IPS-NIHi11 (cell line): ENCODE measurements at regions not wholly inside any gene's neighbourhood (a gene's known extent, or its start where the extent isn't known, plus 50 kb on each side); places are given as distances from the start of the nearest gene placed in this dataset.
"Not testable (repeated sequence)": the region's sequence is repeated elsewhere in the genome, so short reads cannot be mapped to it uniquely, and the experiment has no call there.

Experiments used
- DNase-seq: peaks from one replicate; pipeline ENCODE4 v3.0.0; 2012; ENCODE audit warnings: mixed read lengths, low spot score

DNA sequence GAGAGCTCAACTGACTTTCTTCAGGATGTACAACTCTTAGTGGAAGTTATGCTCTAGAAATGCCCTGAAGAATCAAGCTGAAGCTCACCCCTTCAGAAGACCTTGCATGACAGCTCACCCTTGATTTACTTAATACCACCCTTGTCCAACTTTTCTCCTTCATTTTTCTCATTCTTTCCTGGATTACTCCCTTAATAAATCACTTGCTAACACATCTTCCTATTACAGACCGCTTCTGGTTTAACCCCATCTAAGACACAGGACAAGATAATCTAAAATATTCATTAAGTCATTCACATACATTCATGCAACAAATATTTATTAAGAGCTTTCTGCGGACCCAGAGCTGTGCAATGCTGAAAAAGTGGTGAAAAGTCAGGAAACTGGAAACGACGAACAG is 630.7 kb upstream of the RORB start:
- no peak for DNase-seq

DNA sequence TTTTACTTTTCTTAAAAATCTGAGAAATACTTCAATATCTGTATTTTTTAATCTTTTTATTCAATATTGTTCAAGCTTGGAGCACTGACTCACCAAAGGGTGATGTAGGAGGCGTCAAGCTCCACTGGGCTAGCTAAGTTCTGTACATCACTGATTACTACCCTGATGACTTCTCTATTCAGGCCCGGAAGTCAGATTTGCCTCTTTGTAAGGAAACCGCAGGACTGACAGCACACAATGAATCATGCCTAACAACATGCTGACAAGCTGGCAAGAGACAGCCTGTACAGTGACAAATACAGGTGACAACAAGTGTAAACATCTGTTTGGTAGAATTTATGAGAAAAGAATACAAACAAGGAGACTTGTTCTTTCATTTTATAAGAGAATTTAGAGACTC is 627.9 kb upstream of the RORB start:
- peak; percentile 19 for DNase-seq

DNA sequence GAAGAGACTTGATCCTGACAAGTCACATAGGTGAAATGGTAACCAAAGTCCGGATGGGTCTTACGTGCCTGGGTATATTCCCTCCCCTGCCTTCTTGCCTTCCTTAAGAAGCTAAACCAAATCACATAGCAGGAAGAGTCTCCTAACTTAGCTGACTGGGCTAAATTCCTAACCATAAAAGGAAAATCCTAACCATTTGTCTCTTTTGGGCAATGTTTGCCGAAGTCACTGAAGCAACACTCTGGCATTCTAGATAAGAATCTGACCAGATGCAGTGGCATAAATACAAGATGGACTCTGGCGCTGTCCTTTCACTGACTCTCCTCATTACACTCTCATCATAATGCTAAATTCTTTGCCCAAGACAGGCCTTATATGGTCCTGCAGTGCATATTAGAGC is 625.5 kb upstream of the RORB start:
- no peak for DNase-seq

GRCh38 chr9:73872701-73873100 is 624.4 kb upstream of the RORB start:
- no peak for DNase-seq

- DNase-seq, result no peak
Observed at GRCh38 chr9:73880101-73880500, 617.0 kb upstream of the RORB start.

- DNase-seq, result no peak
Observed at GRCh38 chr9:73889023-73889422, 608.1 kb upstream of the RORB start.

- DNase-seq, result no peak
Observed at GRCh38 chr9:73890685-73891277, 606.4 kb upstream of the RORB start.

- DNase-seq, result no peak
Observed at GRCh38 chr9:73892335-73892734, 604.8 kb upstream of the RORB start.

DNA sequence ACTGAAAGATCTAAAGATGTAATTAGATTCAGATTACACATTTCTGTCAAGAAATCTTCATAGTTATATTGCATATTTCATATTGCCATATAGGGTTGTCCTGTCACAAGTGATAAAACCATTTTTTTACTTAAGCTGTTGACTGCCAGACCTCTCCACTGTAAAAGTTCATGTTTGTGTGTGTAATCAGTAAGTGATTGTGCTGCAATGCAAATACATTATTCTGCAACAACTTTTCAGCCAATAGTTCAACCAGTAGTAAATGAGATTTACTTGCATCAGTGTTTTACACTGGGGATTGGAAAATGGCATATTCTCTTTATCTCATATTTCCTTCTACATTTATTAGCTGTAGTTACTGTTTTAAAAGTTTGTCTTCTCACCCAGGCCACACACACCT is 603.9 kb upstream of the RORB start:
- no peak for DNase-seq

DNA sequence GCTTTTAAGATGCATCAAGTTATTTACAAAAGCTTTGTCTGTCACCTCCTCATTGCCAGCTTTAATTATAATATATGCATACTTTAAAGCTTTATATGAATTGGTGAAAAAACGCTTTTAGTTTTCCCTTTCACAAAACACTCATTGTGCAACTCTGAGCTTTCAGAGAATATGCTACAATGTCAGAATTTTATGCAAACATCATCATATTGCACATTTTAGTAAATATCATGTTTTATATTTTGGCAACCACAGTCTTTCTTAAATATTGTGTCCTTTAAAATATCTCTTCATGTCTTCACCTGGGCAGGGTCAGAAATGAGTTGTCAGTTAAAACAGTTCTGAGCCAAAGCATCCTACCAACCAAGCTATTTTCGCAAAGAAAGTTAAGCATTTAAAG is 601.1 kb upstream of the RORB start:
- DNase-seq, result no peak

DNA sequence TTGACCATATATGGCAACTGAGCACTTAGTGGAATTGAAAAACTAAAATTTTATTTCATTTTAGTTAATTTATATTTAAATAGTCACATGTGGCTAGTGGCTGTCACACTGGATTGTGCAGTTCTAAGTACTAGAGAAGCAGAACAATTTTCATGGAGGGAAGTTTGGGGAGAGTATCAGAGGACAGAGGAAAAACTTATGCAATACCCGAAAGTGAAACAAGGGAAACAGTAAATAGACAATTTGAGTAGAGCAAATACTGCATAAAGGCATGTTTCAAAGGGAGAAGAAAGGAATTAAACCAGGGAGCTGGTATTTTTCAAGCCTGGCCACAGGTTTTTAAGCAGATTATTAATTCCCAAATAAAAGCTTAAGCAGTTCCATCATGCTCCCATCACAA is 590.5 kb upstream of the RORB start:
- no peak for DNase-seq

DNA sequence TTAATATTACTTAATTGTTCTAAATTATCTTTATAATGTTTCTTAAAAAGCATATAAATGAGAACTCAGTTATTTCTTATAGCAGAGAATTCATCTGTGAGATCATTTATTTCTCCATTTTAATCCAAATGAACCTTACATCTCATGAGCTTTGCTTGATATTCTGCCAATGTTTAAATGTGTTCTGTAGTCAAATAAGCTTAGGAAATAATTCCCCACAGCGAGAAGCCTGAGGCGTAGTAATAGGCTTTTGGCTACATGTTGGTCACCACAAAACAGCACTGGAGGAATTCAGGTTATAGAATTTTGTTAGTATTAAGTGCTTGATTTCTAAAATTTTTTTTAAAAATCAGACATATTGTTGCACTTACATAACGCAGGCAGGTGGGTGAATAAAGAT is 585.3 kb upstream of the RORB start:
- DNase-seq, result no peak

GRCh38 chr9:73916016-73916673 is 581.0 kb upstream of the RORB start:
- DNase-seq, result peak; percentile 23

GRCh38 chr9:73919712-73920111 is 577.4 kb upstream of the RORB start:
- DNase-seq, result no peak

- DNase-seq, result no peak
Observed at GRCh38 chr9:73923796-73924195, 573.3 kb upstream of the RORB start.

DNA sequence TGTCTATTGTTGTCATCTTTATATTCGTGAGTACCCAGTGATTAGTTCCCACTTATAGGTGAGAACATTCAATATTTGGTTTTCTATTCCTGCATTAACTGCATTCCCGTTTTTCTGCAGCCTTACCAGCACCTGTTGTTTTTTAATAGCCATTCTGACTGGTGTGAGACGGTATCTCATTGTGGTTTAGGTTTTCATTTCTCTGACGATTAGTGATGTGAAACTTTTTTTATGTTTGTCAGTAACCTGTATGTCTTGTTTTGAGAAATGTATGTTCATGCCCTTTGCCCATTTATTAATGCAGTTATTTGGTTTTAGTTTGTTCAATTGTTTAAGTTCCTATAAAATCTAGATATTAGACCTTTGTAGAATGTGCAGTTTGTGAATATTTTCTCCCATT is 546.0 kb upstream of the RORB start:
- no peak for DNase-seq

DNA sequence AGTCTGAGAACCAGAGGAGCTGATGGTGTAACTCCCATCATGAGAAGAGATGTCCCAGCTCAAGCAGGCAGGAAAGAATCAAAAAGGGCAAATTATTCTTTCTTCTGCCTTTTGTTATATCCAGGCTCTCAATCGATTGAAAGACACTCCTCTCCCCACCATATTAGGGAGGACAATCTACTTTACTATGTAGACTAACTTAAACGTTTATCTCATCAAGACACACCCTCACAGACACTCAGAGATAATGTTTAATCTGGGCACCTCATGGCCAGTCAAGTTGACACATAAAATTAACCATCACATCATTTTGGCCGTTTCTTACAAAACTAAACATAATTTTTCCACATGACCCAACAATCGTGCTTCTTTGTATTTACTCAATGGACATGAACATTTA is 534.3 kb upstream of the RORB start:
- DNase-seq, result no peak

GRCh38 chr9:73969936-73970335 is 527.2 kb upstream of the RORB start:
- DNase-seq, result no peak

DNA sequence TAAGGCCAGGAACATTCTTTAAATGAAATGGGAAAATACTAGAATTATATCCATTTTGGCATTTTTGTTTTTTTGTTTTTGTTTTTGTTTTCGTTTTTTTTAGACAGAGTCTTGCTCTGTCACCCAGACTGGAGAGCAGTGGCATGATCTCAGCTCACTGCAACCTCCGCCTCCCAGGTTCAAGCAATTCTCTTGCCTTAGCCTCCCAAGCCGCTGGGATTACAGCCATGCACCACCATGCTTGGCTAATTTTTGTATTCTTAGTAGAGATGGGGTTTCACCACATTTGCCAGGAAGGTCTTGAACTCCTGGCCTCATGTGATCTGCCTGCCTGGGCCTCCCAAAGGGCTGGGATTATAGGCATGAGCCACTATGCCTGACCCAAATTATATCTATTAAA is 520.7 kb upstream of the RORB start:
- not testable (repeated sequence) for DNase-seq

- no peak for DNase-seq
Observed at GRCh38 chr9:73979894-73980264, 517.3 kb upstream of the RORB start.

DNA sequence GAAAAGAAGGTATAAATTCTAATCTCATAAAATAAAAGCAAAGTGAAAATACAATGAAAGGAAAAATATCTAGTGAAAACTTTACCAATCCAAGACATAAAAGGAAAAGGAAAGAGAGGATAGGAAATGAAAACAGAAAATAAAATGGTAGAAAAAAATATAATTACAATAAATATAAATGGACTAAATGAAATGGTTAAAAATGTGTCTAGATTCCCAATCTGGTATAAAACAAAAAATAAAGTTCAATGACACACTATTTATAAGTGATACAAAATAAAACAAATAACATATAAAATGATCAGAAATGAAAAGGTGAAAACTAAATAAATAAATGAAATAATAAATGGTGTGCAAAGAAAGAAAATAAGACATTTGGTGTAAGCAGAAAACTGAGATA is 516.4 kb upstream of the RORB start:
- no peak for DNase-seq

DNA sequence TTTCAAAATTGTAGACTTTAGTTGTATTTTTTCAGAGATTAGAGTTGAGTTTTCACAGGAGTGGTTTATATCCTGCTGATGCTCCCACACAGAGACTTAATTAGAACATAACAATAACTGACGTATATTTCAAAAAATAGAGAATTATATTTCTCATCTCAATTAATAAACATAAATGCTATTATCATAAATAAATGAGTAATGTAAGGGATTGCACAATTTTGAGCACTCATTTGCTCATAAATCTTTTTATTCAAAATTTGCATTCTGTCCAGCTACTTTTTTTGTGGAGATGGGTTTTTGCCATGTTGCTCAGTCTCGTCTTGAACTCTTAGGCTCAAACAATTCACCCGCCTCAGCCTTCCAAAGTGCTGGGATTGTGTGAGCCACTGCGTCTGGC is 515.7 kb upstream of the RORB start:
- no peak for DNase-seq

DNA sequence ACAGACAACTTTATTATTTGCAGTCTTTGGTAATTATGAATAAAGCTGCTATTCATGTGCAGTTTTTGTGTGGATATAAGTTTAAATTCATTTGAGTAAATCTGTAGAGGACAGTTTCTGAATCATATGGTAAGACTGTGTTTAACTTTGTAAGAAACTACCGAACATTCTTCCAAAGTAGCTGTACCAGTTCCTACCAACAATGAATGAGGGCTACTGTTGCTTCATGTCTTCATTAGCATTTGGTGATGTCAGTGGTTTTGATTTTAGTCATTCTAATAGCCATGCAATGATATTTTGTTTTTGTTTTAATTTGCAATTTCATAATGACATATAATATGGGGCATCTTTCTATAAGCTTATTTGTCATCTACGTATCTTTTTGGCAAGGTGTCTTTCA is 501.3 kb upstream of the RORB start:
- no peak for DNase-seq

- no peak for DNase-seq
Observed at GRCh38 chr9:73996844-73997243, 500.3 kb upstream of the RORB start.
